HG03469 (cell line): ENCODE measurements at regions not wholly inside any gene's neighbourhood (a gene's known extent, or its start where the extent isn't known, plus 50 kb on each side); places are given as distances from the start of the nearest gene placed in this dataset.
"Not testable (repeated sequence)": the region's sequence is repeated elsewhere in the genome, so short reads cannot be mapped to it uniquely, and the experiment has no call there.

Experiments used
- ATAC-seq: cut with Tn5 transposase; IDR thresholded peaks from one replicate; pipeline ENCODE4 v1.9.1; 2021; ENCODE audit warnings: mild to moderate bottlenecking, moderate library complexity, moderate number of reproducible peaks; ENCODE audit not compliant: unreplicated experiment

GRCh38 chr4:116688536-116688935, 396.8 kb downstream of the TRAM1L1 start:
- ATAC-seq, result no peak

GRCh38 chr4:116668190-116668589, 417.2 kb downstream of the TRAM1L1 start:
- no peak for ATAC-seq

GRCh38 chr4:116665716-116666115, 419.7 kb downstream of the TRAM1L1 start:
- ATAC-seq, result no peak

GRCh38 chr4:116664198-116664597, 421.2 kb downstream of the TRAM1L1 start:
- no peak for ATAC-seq

GRCh38 chr4:116639070-116639577, 446.3 kb downstream of the TRAM1L1 start:
- ATAC-seq, result no peak

GRCh38 chr4:116638592-116638991, 446.8 kb downstream of the TRAM1L1 start:
- ATAC-seq, result no peak

GRCh38 chr4:116636917-116637316, 448.5 kb downstream of the TRAM1L1 start:
- peak; percentile 96 for ATAC-seq

- ATAC-seq, result no peak
Observed at GRCh38 chr4:116632269-116632668, 453.1 kb downstream of the TRAM1L1 start.

GRCh38 chr4:116628598-116628997, 456.8 kb downstream of the TRAM1L1 start:
- ATAC-seq, result no peak

GRCh38 chr4:116627545-116627944, 457.8 kb downstream of the TRAM1L1 start:
- no peak for ATAC-seq

GRCh38 chr4:116619508-116619907, 465.9 kb downstream of the TRAM1L1 start:
- ATAC-seq, result not testable (repeated sequence)

- no peak for ATAC-seq
Observed at GRCh38 chr4:116618638-116619037, 466.7 kb downstream of the TRAM1L1 start.

GRCh38 chr4:116603096-116603495, 482.3 kb downstream of the TRAM1L1 start:
- no peak for ATAC-seq

GRCh38 chr4:116599859-116600258, 485.5 kb downstream of the TRAM1L1 start:
- no peak for ATAC-seq

- ATAC-seq, result no peak
Observed at GRCh38 chr4:116598980-116599789, 486.2 kb downstream of the TRAM1L1 start.

GRCh38 chr4:116598155-116598979, 487.0 kb downstream of the TRAM1L1 start:
- ATAC-seq, result no peak

GRCh38 chr4:116590648-116591047, 494.7 kb downstream of the TRAM1L1 start:
- no peak for ATAC-seq

- ATAC-seq, result no peak
Observed at GRCh38 chr4:116588783-116589182, 496.6 kb downstream of the TRAM1L1 start.

GRCh38 chr4:116585246-116585645, 500.1 kb downstream of the TRAM1L1 start:
- no peak for ATAC-seq

GRCh38 chr4:116577321-116577720, 508.1 kb downstream of the TRAM1L1 start:
- ATAC-seq, result no peak

- ATAC-seq, result no peak
Observed at GRCh38 chr4:116573540-116573939, 511.8 kb downstream of the TRAM1L1 start.

GRCh38 chr4:116561768-116562167, 523.6 kb downstream of the TRAM1L1 start:
- ATAC-seq, result no peak
